ENCODE measurements at regions not wholly inside any gene's neighbourhood (a gene's known extent, or its start where the extent isn't known, plus 50 kb on each side); places are given as distances from the start of the nearest gene placed in this dataset.

GRCh38 chr4:19993242-19993641 lies 258.5 kb upstream of the SLIT2 start:
- DNase-seq (ENCODE audit: low spot score), result no peak

- DNase-seq (ENCODE audit: low spot score), result no peak
Measured at GRCh38 chr4:19992471-19993093, 259.1 kb upstream of the SLIT2 start.

- peak; percentile 59 for DNase-seq (ENCODE audit: low spot score)
Measured at GRCh38 chr4:19987746-19988145, 264.0 kb upstream of the SLIT2 start.

- peak; percentile 2 for DNase-seq (ENCODE audit: low spot score)
Measured at GRCh38 chr4:19983072-19983471, 268.6 kb upstream of the SLIT2 start.

- no peak for DNase-seq (ENCODE audit: low spot score)
Measured at GRCh38 chr4:19982556-19982955, 269.1 kb upstream of the SLIT2 start.

- peak; percentile 92 for DNase-seq (ENCODE audit: low spot score)
Measured at GRCh38 chr4:19971829-19972228, 279.9 kb upstream of the SLIT2 start.

GRCh38 chr4:19969492-19969891 lies 282.2 kb upstream of the SLIT2 start:
- DNase-seq (ENCODE audit: low spot score), result no peak

- DNase-seq (ENCODE audit: low spot score), result peak; percentile 70
Measured at GRCh38 chr4:19961091-19961490, 290.6 kb upstream of the SLIT2 start.

- DNase-seq (ENCODE audit: low spot score), result no peak
Measured at GRCh38 chr4:19958848-19959247, 292.9 kb upstream of the SLIT2 start.

- no peak for DNase-seq (ENCODE audit: low spot score)
Measured at GRCh38 chr4:19947349-19947748, 304.4 kb upstream of the SLIT2 start.

- peak; percentile 86 for DNase-seq (ENCODE audit: low spot score)
Measured at GRCh38 chr4:19945979-19946380, 305.7 kb upstream of the SLIT2 start.

- no peak for DNase-seq (ENCODE audit: low spot score)
Measured at GRCh38 chr4:19945501-19945900, 306.2 kb upstream of the SLIT2 start.

GRCh38 chr4:19944806-19945205 lies 306.9 kb upstream of the SLIT2 start:
- no peak for DNase-seq (ENCODE audit: low spot score)

- DNase-seq (ENCODE audit: low spot score), result peak; percentile 10
Measured at GRCh38 chr4:19944251-19944650, 307.5 kb upstream of the SLIT2 start.

GRCh38 chr4:19941434-19941833 lies 310.3 kb upstream of the SLIT2 start:
- no peak for DNase-seq (ENCODE audit: low spot score)

- DNase-seq (ENCODE audit: low spot score), result no peak
Measured at GRCh38 chr4:19940861-19941260, 310.8 kb upstream of the SLIT2 start.

- peak; percentile 78 for DNase-seq (ENCODE audit: low spot score)
Measured at GRCh38 chr4:19936476-19936875, 315.2 kb upstream of the SLIT2 start.

GRCh38 chr4:19930742-19931141 lies 321.0 kb upstream of the SLIT2 start:
- no peak for DNase-seq (ENCODE audit: low spot score)

GRCh38 chr4:19927381-19927780 lies 324.3 kb upstream of the SLIT2 start:
- DNase-seq (ENCODE audit: low spot score), result peak; percentile 6

GRCh38 chr4:19925516-19925915 lies 326.2 kb upstream of the SLIT2 start:
- no peak for DNase-seq (ENCODE audit: low spot score)

- peak; percentile 14 for DNase-seq (ENCODE audit: low spot score)
Measured at GRCh38 chr4:19924761-19925160, 326.9 kb upstream of the SLIT2 start.

- no peak for DNase-seq (ENCODE audit: low spot score)
Measured at GRCh38 chr4:19915276-19915675, 336.4 kb upstream of the SLIT2 start.

- peak; percentile 26 for DNase-seq (ENCODE audit: low spot score)
Measured at GRCh38 chr4:19913650-19914049, 338.1 kb upstream of the SLIT2 start.

GRCh38 chr4:19910861-19911525 lies 340.7 kb upstream of the SLIT2 start:
- no peak for DNase-seq (ENCODE audit: low spot score)
